Karpas-422 (cell line): ENCODE measurements at regions not wholly inside any gene's neighbourhood (a gene's known extent, or its start where the extent isn't known, plus 50 kb on each side); places are given as distances from the start of the nearest gene placed in this dataset.
"Not testable (repeated sequence)": the region's sequence is repeated elsewhere in the genome, so short reads cannot be mapped to it uniquely, and the experiment has no call there.

Source experiments
- DNase-seq: peaks from one replicate; pipeline ENCODE4 v3.0.0-alpha.2; 2015
- H2AFZ ChIP-seq: fragments of 200-600 bp; sonication (generic); 2 replicates; pipeline ENCODE4 v1.6.1; 2014; ENCODE audit warnings: antibody characterized with exemption, low read length, mixed read lengths
- H3K27ac ChIP-seq: fragments of 200-600 bp; sonication (generic); 2 replicates; pipeline ENCODE4 v1.5.1; 2014; ENCODE audit warnings: mild to moderate bottlenecking, low read length, moderate library complexity
- H3K27me3 ChIP-seq: fragments of 200-600 bp; sonication (generic); 2 replicates; pipeline ENCODE4 v1.6.1; 2014; ENCODE audit warnings: low read length, mixed read lengths
- H3K36me3 ChIP-seq: fragments of 200-600 bp; sonication (generic); 2 replicates; pipeline ENCODE4 v1.6.1; 2014; ENCODE audit warnings: low read length, mixed read lengths; ENCODE audit not compliant: insufficient read depth
- H3K4me1 ChIP-seq: fragments of 200-600 bp; sonication (generic); 2 replicates; pipeline ENCODE4 v1.6.1; 2014; ENCODE audit warnings: mild to moderate bottlenecking, low read length, mixed read lengths
- H3K4me2 ChIP-seq: fragments of 200-600 bp; sonication (generic); 2 replicates; pipeline ENCODE4 v1.6.1; 2014; ENCODE audit warnings: low read length, low read depth, mild to moderate bottlenecking; ENCODE audit not compliant: poor library complexity, severe bottlenecking
- H3K4me3 ChIP-seq: fragments of 200-600 bp; sonication (generic); 2 replicates; pipeline ENCODE4 v1.5.1; 2014; ENCODE audit warnings: mild to moderate bottlenecking, antibody characterized with exemption, low read length, mixed read lengths
- H3K79me2 ChIP-seq: fragments of 200-600 bp; sonication (generic); 2 replicates; pipeline ENCODE4 v1.6.1; 2014; ENCODE audit warnings: mild to moderate bottlenecking, low read length, mixed read lengths
- H3K9ac ChIP-seq: fragments of 200-600 bp; sonication (generic); 2 replicates; pipeline ENCODE4 v1.6.0; 2014; ENCODE audit warnings: low read length
- H3K9me2 ChIP-seq: fragments of 200-600 bp; sonication (generic), shearing (Covaris generic); replicated peaks from 2 replicates; pipeline ENCODE4 v1.6.0; 2014; ENCODE audit warnings: mild to moderate bottlenecking, low read length, moderate library complexity; ENCODE audit not compliant: insufficient read depth
- H3K9me3 ChIP-seq: fragments of 300-700, 200-600 bp; sonication (generic); 2 replicates; pipeline ENCODE4 v1.6.1; 2014; ENCODE audit warnings: low read length, mixed read lengths
- H4K20me1 ChIP-seq: fragments of 200-600 bp; sonication (generic); 2 replicates; pipeline ENCODE4 v1.6.1; 2014; ENCODE audit warnings: mild to moderate bottlenecking, antibody characterized with exemption, low read length, low read depth; ENCODE audit not compliant: insufficient read depth

- H3K4me2 ChIP-seq: no peak overlapping the region
Measured at GRCh38 chr18:70405052-70405451, 116.2 kb downstream of the SOCS6 start.

GRCh38 chr18:70400476-70400875 lies 111.6 kb downstream of the SOCS6 start:
- Histone ChIP-seq H2AFZ (no peak overlapping the region), H4K20me1 (no peaks in the 10 kb centered on the region), H3K9me3 (no peaks in the 10 kb centered on the region), H3K4me1 (no peaks in the 10 kb centered on the region), H3K9me2 (no peaks in the 10 kb centered on the region), H3K36me3 (no peaks in the 10 kb centered on the region), H3K79me2 (no peaks in the 10 kb centered on the region), H3K4me2 (no peak overlapping the region), H3K27ac (no peak overlapping the region), H3K4me3 (no peak overlapping the region), H3K9ac (no peak overlapping the region), H3K27me3 (no peaks in the 10 kb centered on the region)
- DNase-seq: no peak

More at GRCh38 chr18:70405052-70405451, 116.2 kb downstream of the SOCS6 start:
- Histone ChIP-seq H3K9me2 (no peaks in the 10 kb centered on the region), H3K36me3 (no peaks in the 10 kb centered on the region), H3K4me1 (no peaks in the 10 kb centered on the region), H4K20me1 (no peaks in the 10 kb centered on the region), H3K27ac (no peak overlapping the region), H2AFZ (no peak overlapping the region), H3K79me2 (no peaks in the 10 kb centered on the region), H3K9me3 (no peaks in the 10 kb centered on the region), H3K27me3 (no peaks in the 10 kb centered on the region), H3K4me3 (no peak overlapping the region), H3K9ac (no peak overlapping the region)
- DNase-seq: no peak

- Histone ChIP-seq H3K4me1 (no peaks in the 10 kb centered on the region), H3K4me3 (no peak overlapping the region), H3K9me3 (no peaks in the 10 kb centered on the region), H3K4me2 (no peak overlapping the region), H3K9ac (no peak overlapping the region), H3K27me3 (no peaks in the 10 kb centered on the region), H3K27ac (no peak overlapping the region), H4K20me1 (no peaks in the 10 kb centered on the region), H2AFZ (no peak overlapping the region), H3K9me2 (no peaks in the 10 kb centered on the region), H3K36me3 (no peaks in the 10 kb centered on the region), H3K79me2 (no peaks in the 10 kb centered on the region)
- no peak for DNase-seq
Measured at GRCh38 chr18:70398076-70398475, 109.2 kb downstream of the SOCS6 start.

GRCh38 chr18:70397259-70397925 lies 108.5 kb downstream of the SOCS6 start:
- no peaks in the 10 kb centered on the region for H3K4me1 ChIP-seq
- no peak overlapping the region for H3K27ac ChIP-seq
- H2AFZ ChIP-seq: no peak overlapping the region
- no peak overlapping the region for H3K4me3 ChIP-seq
- H3K79me2 ChIP-seq: no peaks in the 10 kb centered on the region
- no peaks in the 10 kb centered on the region for H4K20me1 ChIP-seq
- H3K9me3 ChIP-seq: no peaks in the 10 kb centered on the region
- H3K9ac ChIP-seq: no peak overlapping the region
- H3K9me2 ChIP-seq: no peaks in the 10 kb centered on the region
- H3K36me3 ChIP-seq: no peaks in the 10 kb centered on the region
- no peaks in the 10 kb centered on the region for H3K27me3 ChIP-seq
- H3K4me2 ChIP-seq: no peak overlapping the region
- no peak for DNase-seq

GRCh38 chr18:70395771-70396170 lies 106.9 kb downstream of the SOCS6 start:
- H3K9me2 ChIP-seq, H3K27me3 ChIP-seq, H3K36me3 ChIP-seq, H2AFZ ChIP-seq, H3K79me2 ChIP-seq, H3K4me1 ChIP-seq, H3K9me3 ChIP-seq, H3K9ac ChIP-seq, H4K20me1 ChIP-seq, H3K4me2 ChIP-seq, H3K27ac ChIP-seq, H3K4me3 ChIP-seq, DNase-seq: not testable (repeated sequence)

- Histone ChIP-seq H3K9ac (no peak overlapping the region), H4K20me1 (no peaks in the 10 kb centered on the region), H3K9me2 (no peaks in the 10 kb centered on the region), H3K36me3 (no peaks in the 10 kb centered on the region), H3K4me2 (no peak overlapping the region), H2AFZ (no peak overlapping the region), H3K79me2 (no peaks in the 10 kb centered on the region), H3K27me3 (no peaks in the 10 kb centered on the region), H3K4me3 (no peak overlapping the region), H3K4me1 (no peaks in the 10 kb centered on the region), H3K9me3 (no peaks in the 10 kb centered on the region), H3K27ac (no peak overlapping the region)
- DNase-seq: no peak
Measured at GRCh38 chr18:70394672-70395071, 105.8 kb downstream of the SOCS6 start.

- Histone ChIP-seq H3K9me2 (no peaks in the 10 kb centered on the region), H3K4me2 (no peak overlapping the region), H3K4me3 (no peak overlapping the region), H3K9me3 (no peaks in the 10 kb centered on the region), H3K9ac (no peak overlapping the region), H2AFZ (no peak overlapping the region), H3K79me2 (no peaks in the 10 kb centered on the region), H3K4me1 (no peaks in the 10 kb centered on the region), H3K36me3 (no peaks in the 10 kb centered on the region), H3K27ac (no peak overlapping the region), H3K27me3 (no peaks in the 10 kb centered on the region), H4K20me1 (no peaks in the 10 kb centered on the region)
- DNase-seq: no peak
Measured at GRCh38 chr18:70390371-70391090, 101.7 kb downstream of the SOCS6 start.

GRCh38 chr18:70389036-70389435 lies 100.2 kb downstream of the SOCS6 start:
- H3K36me3 ChIP-seq, H3K9ac ChIP-seq, DNase-seq, H3K27ac ChIP-seq, H3K9me2 ChIP-seq, H3K4me2 ChIP-seq, H3K4me3 ChIP-seq, H3K27me3 ChIP-seq, H4K20me1 ChIP-seq, H2AFZ ChIP-seq, H3K79me2 ChIP-seq, H3K9me3 ChIP-seq, H3K4me1 ChIP-seq: not testable (repeated sequence)
